Fibroblast of skin of abdomen (primary cell): ENCODE measurements at regions not wholly inside any gene's neighbourhood (a gene's known extent, or its start where the extent isn't known, plus 50 kb on each side); places are given as distances from the start of the nearest gene placed in this dataset.
A peak's percentile ranks its signal among the peaks of the same experiment; 100 is the strongest.

Experiments
- DNase-seq: peaks from one replicate; pipeline ENCODE4 v3.0.0-alpha.2; 2013

DNA sequence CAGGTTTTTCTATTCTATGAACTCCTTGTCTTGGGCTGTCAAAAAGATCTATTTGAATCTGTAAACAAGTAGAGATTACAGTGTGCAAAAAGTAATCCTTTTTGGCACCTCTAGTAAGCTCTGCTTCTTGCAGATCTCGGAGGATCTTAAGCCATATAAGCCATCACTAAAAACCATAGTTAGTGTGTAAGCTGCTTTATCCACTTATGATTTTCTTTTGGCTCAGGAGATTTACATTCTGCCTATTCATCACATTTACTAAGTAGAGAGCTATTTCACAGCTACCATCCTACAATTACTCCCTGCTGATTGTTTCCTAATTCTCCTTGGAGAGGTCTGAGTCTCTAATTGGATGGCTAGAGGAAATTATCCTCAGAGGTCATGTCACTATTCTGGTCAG is 385.7 kb downstream of the AASDHPPT start:
- DNase-seq, result no peak

DNA sequence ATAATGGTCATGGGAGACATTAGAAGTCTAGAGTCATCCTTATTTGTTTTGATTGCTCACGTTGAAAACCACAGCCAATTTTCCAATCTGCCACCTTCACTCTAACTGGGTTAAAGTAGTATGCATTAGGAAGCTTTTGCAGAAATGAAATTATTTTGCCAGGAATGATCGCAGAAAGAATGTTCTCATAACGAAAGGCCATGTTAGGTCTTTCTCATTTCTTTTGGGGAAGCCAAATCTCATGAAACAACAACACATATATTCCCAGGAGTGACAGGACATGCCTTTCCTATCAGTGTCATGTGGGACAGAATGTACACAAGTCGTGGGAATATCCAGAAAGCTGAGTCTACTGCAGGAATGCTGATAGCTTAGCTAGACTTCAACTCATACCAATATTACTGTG is 386.3 kb downstream of the AASDHPPT start:
- DNase-seq, result no peak

DNA sequence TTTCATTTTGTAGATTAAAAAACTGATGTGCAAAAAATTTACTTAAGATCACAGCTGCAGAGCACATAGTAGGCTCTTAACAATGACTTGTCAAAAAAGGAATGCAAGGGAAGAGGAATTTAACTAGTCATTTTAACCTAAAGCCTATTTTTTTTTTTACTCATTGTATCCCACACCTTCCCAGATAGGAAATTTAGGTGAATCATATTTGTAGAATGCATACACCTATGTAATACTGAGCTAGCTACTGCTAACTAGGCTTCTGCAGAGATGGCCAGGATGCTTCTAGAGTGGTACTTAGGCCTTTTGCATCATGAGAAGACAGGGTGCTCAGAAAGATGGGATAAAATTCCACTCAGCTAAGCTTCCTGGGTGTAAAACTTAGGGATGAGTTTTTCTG is 387.3 kb downstream of the AASDHPPT start:
- no peak for DNase-seq

DNA sequence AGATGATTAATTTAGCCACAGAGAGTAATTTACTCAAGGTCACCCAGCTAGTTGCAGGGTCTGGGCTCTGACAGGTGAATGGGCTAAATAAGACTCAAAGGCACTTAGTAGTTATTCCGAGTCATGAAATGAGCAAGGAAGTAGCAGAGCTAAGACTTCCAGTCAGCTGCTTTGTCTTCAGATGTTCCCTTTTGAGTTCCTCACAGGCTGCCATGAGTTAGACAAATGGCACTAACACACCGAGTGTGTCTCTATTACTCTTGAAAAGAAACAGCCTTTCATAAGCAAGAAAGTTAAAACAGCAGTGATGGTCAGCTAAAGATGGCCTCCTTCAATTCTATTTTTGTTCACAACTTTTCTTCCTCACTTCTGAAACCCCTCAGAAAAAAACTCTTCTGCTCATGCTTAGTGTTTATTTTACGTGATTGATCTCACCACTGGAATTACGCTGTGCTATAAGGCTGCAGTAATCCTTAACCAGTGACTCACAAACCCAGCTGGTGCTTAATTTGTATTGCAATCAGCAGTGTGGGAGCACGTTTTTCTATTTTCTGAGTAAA is 389.1 kb downstream of the AASDHPPT start:
- DNase-seq, result peak; percentile 88

DNA sequence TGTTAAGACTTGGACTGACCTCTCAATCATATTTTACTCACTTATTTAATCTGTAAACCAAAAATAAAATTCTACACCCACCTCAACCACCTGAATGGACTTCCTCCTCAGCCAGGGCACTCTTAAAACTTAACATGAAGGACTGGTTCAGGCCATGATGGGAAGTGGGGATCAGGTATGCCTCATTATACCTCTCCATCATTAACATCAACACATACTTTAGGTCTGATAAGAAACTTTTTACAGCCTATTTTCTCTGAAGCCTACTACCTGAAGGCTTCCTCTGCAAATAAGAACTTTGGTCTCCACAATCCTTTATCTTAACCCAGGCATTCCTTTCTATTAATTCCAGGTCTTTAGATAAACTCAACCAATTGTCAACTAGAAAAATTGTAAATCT is 390.0 kb downstream of the AASDHPPT start:
- no peak for DNase-seq

DNA sequence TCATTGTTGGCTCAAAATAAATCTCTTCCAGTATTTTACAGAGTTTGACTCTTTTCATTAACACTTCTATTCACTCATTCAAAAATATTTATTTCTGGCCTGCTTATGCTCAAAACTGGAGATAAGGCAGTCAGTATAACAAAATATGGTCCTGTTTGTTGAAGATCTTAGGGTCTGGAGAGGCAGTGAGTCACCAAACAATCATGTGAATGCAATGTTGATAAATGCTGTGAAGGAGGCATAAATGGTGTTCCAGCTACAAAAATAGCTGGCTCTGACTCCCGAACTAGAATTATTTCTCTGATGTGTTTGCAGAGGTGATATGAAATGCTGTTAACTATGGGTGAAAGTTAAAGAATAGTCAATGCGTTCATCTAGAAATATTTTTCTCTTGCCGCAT is 390.6 kb downstream of the AASDHPPT start:
- DNase-seq, result peak; percentile 61

DNA sequence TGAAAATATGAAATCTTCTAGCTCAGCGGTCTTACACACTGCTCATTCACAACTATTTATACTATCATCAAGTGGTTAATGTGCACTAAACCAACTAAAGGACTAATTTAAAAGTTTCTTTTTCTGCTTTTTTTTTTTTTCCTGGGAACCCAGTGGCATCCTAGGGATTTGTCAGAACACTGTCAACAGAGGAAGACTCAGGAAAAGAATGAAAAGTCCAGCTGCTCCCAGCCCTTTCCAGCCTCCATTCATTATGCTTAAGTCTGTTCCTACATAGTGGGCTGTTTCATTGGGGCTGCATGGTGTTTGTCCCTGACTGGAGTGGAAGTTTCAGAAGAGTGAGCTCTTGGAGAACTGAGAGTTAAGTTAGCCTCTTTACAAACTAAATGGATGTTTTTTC is 391.1 kb downstream of the AASDHPPT start:
- no peak for DNase-seq

DNA sequence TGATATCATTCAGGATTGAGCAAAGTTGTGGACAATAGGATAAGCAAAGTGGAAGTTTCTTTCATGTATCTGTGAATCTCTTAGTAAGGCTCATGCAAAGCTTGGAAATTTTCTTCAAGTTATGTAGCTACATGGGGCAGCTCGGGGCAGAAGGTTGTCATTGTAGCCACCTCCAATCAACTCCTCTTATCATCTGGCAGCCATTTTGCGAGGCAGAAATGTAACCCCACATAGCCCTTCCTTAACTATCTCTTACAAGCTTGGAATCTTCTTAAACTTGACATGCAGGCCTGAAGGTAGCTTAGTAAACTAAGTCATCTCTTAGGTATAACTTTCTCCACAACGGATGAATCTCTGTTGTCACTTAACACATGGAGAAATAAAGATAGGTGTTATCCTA is 392.8 kb downstream of the AASDHPPT start:
- no peak for DNase-seq

DNA sequence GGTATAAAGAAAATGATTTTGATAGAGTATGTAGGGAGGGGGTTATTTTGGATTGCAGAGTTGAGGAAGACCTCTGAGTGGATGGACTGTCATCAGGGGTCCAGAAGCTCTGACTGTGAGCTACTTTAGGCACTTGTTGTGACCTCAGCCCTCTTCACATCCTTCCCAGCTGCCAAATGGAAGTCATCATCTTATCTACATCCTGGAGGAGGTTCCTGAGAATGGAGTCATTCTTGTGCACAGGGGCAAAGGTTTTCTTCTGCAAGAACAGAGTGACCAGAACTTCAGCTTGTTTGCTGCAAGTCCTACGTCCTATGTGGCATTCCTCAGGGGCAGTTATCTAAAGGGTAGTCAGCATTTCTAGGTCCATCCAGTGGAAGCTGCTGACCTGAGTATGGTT is 393.8 kb downstream of the AASDHPPT start:
- DNase-seq, result no peak

DNA sequence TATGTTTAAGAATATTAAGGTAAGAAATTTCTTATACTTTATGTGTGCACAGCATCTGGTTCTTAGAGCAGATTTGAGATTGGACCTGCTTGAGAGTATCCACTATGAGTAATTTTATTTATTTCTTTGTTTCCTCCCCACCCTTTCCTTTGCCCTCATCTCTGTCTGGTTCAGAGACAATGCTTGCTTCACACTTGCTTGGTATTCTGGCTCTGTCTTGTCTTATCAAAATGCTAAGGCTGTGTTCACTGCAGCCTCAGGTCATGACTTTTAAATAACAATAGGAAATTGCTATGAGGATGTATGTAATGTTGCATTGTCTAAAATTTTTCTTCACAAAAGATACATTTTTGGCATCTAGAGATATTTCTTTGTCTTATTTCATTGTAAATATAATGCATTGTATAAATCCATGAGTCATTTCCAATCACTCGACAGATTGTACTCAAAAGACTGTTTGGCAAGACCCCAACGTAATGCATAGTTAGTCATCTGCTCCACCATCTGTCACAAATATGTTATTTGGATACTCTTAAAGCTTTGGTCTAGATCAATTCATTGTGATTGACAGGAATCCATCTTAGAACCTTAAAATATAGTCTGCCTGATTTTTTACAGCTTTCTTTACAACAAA is 395.7 kb downstream of the AASDHPPT start:
- peak; percentile 81 for DNase-seq

DNA sequence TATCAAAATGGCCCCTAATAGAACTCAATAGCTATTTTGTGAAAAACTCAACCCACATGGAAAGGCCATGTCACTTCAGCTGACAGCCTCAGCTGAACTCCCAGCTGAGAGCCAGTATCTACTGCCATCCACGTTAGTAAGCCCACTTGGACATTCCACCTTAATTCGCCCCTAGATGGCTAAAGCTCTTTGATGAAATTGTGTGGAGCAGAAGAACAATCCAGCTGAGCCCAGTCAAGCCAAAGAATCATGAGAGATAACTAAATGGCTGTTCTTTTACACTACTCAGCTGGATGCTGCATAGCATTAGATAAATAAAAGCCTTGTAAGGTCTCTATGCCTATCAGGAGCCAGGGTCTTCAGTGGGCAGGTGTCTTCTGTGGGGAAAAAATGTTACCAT is 396.8 kb downstream of the AASDHPPT start:
- no peak for DNase-seq

DNA sequence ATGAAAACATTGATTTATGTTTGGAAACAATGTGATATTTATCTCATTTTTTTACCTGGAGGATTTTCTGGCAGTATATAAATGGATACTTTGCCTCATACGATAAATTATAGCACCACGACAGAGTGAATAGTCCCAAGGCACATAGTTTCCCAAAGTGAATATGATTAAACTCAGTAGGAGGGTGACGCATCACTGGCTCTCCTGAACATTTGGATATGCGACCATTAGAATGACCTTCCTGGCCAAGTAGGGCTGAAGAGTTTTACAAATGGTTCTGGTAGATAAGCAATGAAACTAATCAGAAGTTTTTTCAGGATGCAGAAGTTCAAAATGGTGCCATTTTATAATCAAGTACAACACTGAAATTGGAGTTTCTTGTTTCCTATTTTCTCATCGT is 397.7 kb downstream of the AASDHPPT start:
- no peak for DNase-seq

DNA sequence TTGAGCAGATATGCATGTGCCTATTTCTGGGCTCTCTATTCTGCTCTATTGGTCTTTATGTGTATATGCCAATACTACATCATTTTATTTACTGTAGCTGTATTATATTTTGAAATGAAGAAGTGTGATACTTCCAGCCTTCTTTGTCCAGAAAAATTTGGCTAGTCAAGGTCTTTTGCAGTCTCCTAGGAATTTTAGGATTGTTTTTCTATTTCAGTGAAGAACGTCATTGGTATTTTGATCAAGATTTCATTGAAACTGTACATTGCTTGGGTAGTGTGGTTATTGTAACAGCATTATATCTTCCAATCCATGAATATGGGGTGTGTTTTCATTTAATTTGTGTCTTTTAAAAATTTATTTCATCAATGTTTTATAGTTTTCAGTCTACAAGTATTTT is 400.3 kb downstream of the AASDHPPT start:
- DNase-seq, result no peak

DNA sequence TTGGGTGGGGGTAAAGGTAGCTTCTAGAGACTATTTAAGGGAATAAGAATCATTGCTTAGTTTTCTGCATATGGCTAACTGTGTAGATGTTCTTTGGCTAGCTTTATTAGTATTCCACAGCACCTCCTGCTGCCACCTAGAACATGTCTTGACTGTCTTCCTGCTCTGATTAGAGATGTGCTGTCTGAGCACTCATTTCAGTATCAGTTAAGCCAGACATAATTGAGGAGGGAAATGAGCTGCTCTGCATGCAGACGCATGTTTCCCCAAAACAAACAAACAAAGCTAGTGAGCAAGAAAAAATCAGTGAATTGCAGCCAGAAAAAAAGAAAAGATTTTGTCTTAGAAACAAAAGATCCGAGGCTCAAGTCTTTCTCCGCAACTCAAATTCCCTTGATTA is 402.2 kb downstream of the AASDHPPT start:
- DNase-seq, result no peak

DNA sequence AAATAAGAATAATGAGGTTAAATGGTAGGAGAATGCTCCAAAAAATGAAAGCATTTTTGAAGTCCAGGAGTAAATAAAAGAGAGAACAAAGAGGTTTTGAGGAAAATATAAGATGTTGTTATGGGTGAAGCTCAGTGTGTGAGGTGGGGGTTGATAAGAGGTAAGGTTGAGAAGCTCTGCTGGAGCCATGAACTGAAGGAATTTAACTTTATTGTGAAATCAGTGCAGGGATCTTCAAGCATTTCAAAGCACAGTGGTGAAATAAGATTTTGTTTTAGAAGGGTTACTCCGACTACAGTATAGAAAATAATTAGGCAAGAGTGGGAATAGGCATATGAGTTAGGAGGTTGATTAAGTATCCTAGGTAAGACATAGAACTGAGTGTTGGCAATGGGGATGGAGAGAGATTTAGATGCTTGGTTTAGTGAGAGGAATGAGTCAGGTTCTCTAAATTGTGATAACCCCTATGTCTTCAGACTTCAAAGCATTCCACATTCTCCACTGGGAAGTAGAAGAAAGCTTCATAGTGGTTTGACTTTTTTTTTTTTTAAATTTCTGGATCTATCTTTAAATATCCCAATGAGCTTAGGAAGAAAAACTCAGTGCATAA is 403.2 kb downstream of the AASDHPPT start:
- DNase-seq, result peak; percentile 67

DNA sequence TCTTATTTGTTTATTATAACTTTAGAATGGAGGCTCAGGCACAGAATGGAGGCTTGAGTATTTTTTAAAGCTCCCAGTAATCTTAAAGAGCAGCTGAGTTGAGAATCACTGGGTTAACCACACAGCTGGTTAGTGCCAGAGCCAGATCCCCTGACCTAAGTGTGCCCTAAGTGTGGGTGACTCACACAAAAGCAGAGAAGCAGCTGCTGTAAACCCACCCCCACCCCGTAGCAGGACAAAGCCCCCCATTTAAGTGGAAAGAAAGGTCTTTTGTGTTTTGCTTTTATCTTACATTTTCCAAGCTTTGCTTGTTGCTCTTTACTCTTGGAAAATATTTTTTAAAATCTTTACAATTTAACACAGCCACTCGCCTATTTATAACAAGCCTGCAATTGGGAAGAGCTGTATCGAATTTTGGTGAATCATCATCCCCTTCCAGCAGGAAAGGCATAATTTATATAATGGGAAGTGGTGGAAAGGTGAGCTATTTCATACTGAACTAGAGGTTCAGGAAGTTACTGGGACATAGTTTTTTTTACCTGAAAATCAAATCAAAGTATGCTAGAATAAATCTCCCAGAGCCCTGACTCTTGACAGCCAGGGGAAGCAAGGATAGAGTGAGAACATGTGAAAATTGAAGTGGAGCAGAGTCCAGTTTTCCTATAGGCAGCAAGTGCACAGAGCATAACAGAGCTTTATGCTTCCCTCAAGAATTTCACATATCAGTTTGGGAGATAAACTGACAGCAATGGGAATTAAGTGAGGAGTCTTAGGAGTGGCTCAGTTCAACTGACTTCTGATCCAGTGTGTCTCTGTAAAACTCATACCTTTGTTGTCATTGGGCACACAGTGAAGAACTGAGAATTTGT is 405.7 kb downstream of the AASDHPPT start:
- DNase-seq, result peak; percentile 65

DNA sequence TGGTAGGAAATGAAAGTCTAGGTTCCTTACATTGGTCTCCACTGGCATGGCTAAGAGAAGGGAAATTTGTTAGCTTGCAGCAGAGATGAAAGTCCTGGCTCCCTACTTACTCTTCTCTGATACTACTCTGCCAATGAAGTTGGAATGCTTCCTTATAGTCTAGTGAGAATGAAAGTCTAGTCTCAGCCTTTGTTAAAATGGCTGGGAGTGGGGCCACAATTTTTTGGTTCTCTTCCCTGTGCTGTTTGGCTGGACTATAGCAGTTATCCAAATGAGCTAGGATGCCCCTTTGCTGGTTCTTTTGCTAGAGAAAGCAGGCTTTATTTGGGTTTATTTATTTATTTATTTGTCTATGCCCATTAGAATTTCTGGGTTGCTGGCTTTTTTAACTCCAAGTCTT is 414.3 kb downstream of the AASDHPPT start:
- no peak for DNase-seq

DNA sequence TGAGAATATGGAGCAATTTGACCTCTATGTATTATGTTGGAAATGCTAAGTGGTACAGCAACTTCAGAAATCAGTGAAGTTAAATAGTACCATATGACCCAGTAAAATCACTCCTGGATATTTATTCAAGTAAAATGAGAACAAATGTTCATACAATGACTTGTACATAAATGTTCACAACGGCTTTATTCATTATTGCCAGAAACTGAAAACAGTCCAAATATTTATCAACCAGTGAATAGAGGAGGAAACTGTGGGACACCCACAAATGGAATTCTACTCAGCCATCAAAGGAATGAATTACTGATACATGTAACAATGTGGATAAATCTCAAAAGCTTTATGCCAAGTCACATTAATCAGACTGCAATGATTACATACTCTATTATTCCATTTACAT is 416.3 kb downstream of the AASDHPPT start:
- peak; percentile 83 for DNase-seq

DNA sequence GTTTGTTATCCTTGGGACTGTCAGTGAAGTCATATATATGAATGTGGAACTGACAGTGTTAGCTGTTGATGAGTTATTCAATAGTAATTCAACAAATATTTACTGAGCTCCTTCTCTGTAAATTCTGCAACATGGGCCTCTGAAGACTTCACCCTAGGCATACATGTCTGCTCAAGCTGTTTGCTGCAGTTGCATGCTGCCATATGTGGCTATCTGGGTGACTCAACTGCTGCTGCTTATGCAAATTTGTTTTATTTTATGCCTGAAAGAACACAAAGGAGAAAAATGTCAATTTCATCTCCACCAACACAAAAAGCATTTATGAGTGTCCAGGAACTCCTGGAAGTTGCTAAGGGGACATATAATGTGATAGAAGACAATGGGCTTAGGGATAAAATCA is 417.6 kb downstream of the AASDHPPT start:
- peak; percentile 49 for DNase-seq

DNA sequence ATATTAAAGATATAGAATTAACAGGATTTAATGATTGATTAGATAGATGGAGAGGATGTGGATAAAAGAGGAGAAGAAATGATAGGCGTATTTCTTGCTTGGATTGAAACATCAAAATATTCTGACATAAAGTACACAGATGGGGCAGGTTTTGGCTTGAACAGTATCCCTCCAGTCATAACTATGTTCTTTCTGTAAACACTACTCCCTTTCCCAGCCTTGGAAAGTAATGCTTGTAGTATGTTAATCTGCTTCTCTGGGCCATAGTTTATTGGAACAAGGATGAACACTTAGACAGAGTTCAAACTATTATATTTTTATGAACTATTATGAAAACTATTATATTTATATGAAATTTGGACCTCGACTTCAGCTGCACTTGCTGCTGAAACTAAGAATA is 419.2 kb downstream of the AASDHPPT start:
- DNase-seq, result no peak

DNA sequence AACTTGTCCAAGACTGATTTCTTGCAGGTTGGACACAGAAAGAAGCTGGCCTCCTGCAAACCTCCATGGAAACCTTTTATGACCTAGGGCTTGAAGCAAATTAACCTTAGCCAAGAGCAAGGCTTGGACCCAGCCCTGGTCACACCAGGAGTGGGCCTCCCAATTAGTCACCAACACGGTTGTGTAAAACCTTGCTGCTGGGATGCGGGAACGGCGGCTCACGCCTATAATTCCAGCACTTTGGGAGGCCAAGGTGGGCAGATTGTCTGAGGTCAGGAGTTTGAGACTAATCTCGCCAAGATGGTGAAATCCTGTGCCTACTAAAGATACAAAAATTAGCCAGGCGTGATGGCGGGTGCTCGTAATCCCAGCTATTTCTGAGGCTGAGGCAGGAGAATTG is 419.9 kb downstream of the AASDHPPT start:
- DNase-seq, result no peak

DNA sequence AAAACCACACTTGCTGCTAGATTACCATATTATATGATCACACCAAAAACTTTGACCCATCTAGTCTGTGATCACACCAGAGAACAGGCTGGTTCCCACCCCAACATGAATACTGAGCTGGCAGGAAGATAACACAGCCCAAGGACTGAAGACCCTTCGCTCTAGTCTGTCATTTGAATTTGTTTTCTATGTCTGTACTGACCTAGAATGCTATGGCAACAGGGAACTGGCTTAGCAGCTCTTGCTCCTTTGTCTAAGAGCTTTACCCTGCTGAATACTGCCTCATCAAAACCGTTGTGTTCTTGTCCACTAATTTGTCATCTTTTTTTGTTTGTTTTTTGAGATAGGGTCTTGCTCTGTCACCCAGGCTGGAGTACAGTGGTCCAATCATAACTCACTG is 420.4 kb downstream of the AASDHPPT start:
- no peak for DNase-seq

DNA sequence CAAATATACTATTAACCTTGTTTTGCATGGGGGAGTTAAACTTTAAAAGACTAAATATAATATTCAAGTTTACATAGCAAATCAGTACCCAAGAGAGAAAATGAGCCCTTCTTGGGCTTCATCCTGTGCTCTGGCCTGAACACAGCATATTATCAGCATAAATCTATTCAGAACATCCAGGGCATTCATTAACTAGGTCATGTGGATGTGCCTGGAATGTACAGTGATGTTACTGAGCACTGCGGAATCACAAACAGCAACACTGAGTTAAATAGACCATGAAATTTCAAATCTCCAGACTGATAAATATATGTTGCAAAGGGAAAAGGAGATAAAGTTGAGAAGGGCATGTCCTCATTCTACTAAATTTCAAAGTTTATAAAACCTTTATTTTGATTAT is 426.4 kb downstream of the AASDHPPT start:
- peak; percentile 7 for DNase-seq
